Keratinocyte (primary cell): ENCODE measurements at regions not wholly inside any gene's neighbourhood (a gene's known extent, or its start where the extent isn't known, plus 50 kb on each side); places are given as distances from the start of the nearest gene placed in this dataset.

Source experiments
- DNase-seq: peaks from one replicate; pipeline ENCODE4 v3.0.0-alpha.2; 2011; ENCODE audit warnings: low read depth, missing footprints, low spot score
- FAIRE-seq: peaks from 2 replicates; lab custom pipeline; 2011; peaks lifted over from hg19 to GRCh38; lab: Jason Lieb, UNC
- H2AFZ ChIP-seq: 2 replicates; pipeline ENCODE4 v1.6.0; 2012; ENCODE audit warnings: low read length, control low read depth, inconsistent platforms; ENCODE audit not compliant: control insufficient read depth
- H3K27ac ChIP-seq: 2 replicates; pipeline ENCODE4 v1.5.1; 2011; ENCODE audit warnings: low read length; ENCODE audit not compliant: control insufficient read depth, insufficient read depth
- H3K27me3 ChIP-seq: 3 replicates; pipeline ENCODE4 v1.6.0; 2011; ENCODE audit warnings: low read length; ENCODE audit not compliant: control insufficient read depth, insufficient read depth; ENCODE audit errors: extremely low read depth
- H3K36me3 ChIP-seq, 2 experiments: 2 replicates in 1 of 2; 3 replicates in 1 of 2; pipeline ENCODE4 v1.5.1; 2011; ENCODE audit warnings: low read length in 2 of 2, mild to moderate bottlenecking in 1 of 2; ENCODE audit not compliant: control insufficient read depth in 2 of 2, insufficient read depth in 2 of 2; ENCODE audit errors: extremely low read depth in 1 of 2
- H3K4me1 ChIP-seq: 3 replicates; pipeline ENCODE4 v1.5.1; 2011; ENCODE audit warnings: low read length; ENCODE audit not compliant: control insufficient read depth, insufficient read depth; ENCODE audit errors: extremely low read depth
- H3K4me2 ChIP-seq: 3 replicates; pipeline ENCODE4 v1.6.0; 2011; ENCODE audit warnings: low read depth, low read length; ENCODE audit not compliant: control insufficient read depth, insufficient read depth; ENCODE audit errors: extremely low read depth
- H3K4me3 ChIP-seq, 3 experiments: fragments of 200-600 bp in 1 of 3; sonication (generic) in 1 of 3; 2 replicates in 2 of 3; 3 replicates in 1 of 3; pipeline ENCODE4 v1.5.1; 2011 to 2016; ENCODE audit warnings: low read length in 3 of 3, mild to moderate bottlenecking in 3 of 3, control low read depth in 2 of 3, inconsistent platforms in 1 of 3, low read depth in 1 of 3, mixed read lengths in 1 of 3, mixed run types in 1 of 3, moderate library complexity in 1 of 3; ENCODE audit not compliant: control insufficient read depth in 2 of 3, insufficient read depth in 2 of 3; ENCODE audit errors: extremely low read depth in 1 of 3
- H3K79me2 ChIP-seq: 2 replicates; pipeline ENCODE4 v1.6.0; 2012; ENCODE audit warnings: low read length; ENCODE audit not compliant: control insufficient read depth, insufficient read depth
- H3K9ac ChIP-seq: 3 replicates; pipeline ENCODE4 v1.6.0; 2011; ENCODE audit warnings: low read length; ENCODE audit not compliant: control insufficient read depth, insufficient read depth; ENCODE audit errors: extremely low read depth
- H3K9me1 ChIP-seq: 3 replicates; pipeline ENCODE4 v1.6.0; 2011; ENCODE audit warnings: low read length; ENCODE audit not compliant: control insufficient read depth, insufficient read depth; ENCODE audit errors: extremely low read depth
- H3K9me3 ChIP-seq: 2 replicates; pipeline ENCODE4 v1.5.1; 2012; ENCODE audit warnings: low read depth, low read length; ENCODE audit not compliant: control insufficient read depth
- H4K20me1 ChIP-seq: 3 replicates; pipeline ENCODE4 v1.6.0; 2011; ENCODE audit warnings: low read length; ENCODE audit not compliant: control insufficient read depth, insufficient read depth; ENCODE audit errors: extremely low read depth
- EZH2 ChIP-seq: IDR thresholded peaks from one replicate; pipeline ENCODE4 v1.6.1; 2012; ENCODE audit warnings: inconsistent platforms, mild to moderate bottlenecking, low read length, moderate library complexity
- dilution Hi-C: fragments of 300-500 bp; cut with MboI; formaldehyde crosslinking; loops from one replicate; pipeline ENCODE4 v1.7.0; 2020; ENCODE audit warnings: low sequenced_read_pairs; ENCODE audit not compliant: extremely low pct_ligation_motif_present
- TF ChIP-seq, protein P1 (sequence below), 3 experiments: IDR thresholded peaks in 1 of 3; conservative IDR thresholded peaks in 1 of 3; optimal IDR thresholded peaks in 1 of 3; 2 replicates in 2 of 3; 3 replicates in 1 of 3; pipeline versions ENCODE3 to v1.5.1; 2011; ENCODE audit warnings: low read length in 3 of 3, mild to moderate bottlenecking in 3 of 3, moderate library complexity in 2 of 3, control low read depth in 1 of 3, inconsistent platforms in 1 of 3; ENCODE audit not compliant: insufficient read depth in 2 of 3; ENCODE audit errors: extremely low read depth in 1 of 3

DNA sequence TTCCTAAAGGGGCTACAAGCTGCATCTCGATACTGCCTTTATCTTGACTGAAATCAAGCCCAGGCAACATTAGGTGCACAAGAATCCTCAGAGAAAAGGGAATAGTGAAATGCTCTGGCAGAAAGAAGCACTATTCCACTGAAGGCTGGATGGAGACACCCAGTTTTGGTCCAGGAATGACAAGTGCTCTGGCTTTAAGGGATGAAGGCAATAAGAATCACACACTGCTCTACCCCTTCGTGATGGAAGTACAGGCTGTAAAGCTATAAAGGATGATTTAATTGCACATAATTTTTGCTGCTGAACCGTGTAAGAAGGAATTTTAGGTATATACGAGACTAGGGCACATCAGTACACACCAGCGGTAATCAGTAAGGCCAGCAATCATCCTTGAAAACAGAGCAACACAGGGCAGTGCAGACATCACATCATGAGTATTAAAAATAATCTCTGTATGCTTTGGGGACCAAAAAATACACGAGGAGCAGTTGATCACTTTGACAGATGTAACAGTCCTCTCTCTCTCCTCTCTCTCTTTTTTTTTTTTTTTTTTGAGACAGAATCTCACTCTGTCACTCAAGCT, 414.6 kb upstream of the TBL1XR1 start:
- peaks cover 4% of the 10 kb centered on the region for H3K4me1 ChIP-seq
- no peak overlapping the region for H3K4me3 ChIP-seq
- no peaks in the 10 kb centered on the region for H3K79me2 ChIP-seq
- H3K36me3 ChIP-seq, result no peaks in the 10 kb centered on the region
- H3K27ac ChIP-seq, result no peak overlapping the region
- no peaks in the 10 kb centered on the region for H3K27me3 ChIP-seq
- no peak overlapping the region for H2AFZ ChIP-seq
- no peaks in the 10 kb centered on the region for H3K9me3 ChIP-seq
- H4K20me1 ChIP-seq, result no peaks in the 10 kb centered on the region
- dilution Hi-C loops, result no loop called here
- DNase-seq (no peak), FAIRE-seq (no peak)
- H3K4me2 ChIP-seq, result no peak overlapping the region
- H3K9ac ChIP-seq, result no peak overlapping the region
- TF ChIP-seq EZH2, result no peak
- TF ChIP-seq, protein P1, sequence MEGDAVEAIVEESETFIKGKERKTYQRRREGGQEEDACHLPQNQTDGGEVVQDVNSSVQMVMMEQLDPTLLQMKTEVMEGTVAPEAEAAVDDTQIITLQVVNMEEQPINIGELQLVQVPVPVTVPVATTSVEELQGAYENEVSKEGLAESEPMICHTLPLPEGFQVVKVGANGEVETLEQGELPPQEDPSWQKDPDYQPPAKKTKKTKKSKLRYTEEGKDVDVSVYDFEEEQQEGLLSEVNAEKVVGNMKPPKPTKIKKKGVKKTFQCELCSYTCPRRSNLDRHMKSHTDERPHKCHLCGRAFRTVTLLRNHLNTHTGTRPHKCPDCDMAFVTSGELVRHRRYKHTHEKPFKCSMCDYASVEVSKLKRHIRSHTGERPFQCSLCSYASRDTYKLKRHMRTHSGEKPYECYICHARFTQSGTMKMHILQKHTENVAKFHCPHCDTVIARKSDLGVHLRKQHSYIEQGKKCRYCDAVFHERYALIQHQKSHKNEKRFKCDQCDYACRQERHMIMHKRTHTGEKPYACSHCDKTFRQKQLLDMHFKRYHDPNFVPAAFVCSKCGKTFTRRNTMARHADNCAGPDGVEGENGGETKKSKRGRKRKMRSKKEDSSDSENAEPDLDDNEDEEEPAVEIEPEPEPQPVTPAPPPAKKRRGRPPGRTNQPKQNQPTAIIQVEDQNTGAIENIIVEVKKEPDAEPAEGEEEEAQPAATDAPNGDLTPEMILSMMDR (optimal IDR thresholded peaks at IDR 0.05 in 1 of 3, IDR thresholded peaks at IDR 0.05 in 1 of 3, conservative IDR thresholded peaks at IDR 0.05 in 1 of 3; ENCODE audit: extremely low read depth in 1 of 3, insufficient read depth in 2 of 3, low read length in 3 of 3), result no peak
- no peaks in the 10 kb centered on the region for H3K9me1 ChIP-seq

DNA sequence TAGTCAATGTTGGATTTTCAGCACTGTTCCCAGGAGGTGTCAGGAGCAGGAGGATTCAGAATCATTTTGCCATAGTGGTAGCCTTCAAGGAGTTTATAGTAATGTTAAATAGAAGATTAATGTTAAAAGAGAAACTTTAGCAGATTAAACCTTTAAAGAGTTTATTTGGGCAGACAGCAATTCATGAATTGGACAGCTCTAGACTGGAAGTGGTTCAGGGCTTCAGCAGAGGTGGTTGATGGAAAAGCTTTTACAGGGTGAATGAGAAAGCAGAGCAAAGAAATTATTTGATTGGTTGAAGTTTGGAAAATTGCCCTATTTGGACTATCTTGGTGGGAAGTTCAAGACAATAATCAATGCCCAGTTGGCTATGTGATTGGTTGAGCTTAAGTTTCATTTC, 416.6 kb upstream of the TBL1XR1 start:
- Histone ChIP-seq H3K9me1 (no peaks in the 10 kb centered on the region), H3K27me3 (no peaks in the 10 kb centered on the region), H2AFZ (no peak overlapping the region), H3K79me2 (no peaks in the 10 kb centered on the region), H3K9ac (no peak overlapping the region), H3K4me1 (peaks cover 3% of the 10 kb centered on the region), H3K4me3 (no peak overlapping the region), H3K4me2 (no peak overlapping the region), H3K36me3 (no peaks in the 10 kb centered on the region), H3K9me3 (no peaks in the 10 kb centered on the region), H3K27ac (no peak overlapping the region), H4K20me1 (no peaks in the 10 kb centered on the region)
- FAIRE-seq (no peak), DNase-seq (no peak)
- no peak for TF ChIP-seq EZH2
- dilution Hi-C loops, result no loop called here

DNA sequence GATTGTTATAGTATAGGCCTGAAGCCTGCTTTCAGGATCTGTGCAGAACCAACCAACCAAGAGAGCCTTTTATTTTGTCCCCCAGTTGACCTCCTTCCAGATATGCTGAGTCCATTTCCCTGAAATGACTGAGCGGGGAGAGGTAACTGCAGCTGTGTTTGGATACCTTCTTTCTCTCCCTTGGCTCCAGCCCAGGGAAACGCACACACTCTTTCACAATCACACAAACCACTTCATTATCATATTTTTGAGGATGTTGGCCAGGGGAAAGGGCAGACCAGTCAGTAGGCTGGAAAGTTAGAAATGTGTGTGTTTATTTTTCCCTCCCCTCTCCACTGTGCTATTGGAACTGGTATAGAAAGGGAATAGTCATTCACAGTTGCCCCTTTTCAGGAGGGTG, 417.7 kb upstream of the TBL1XR1 start:
- Histone ChIP-seq H2AFZ (no peak overlapping the region), H3K79me2 (no peaks in the 10 kb centered on the region), H3K27ac (no peak overlapping the region), H3K9me3 (no peaks in the 10 kb centered on the region), H3K4me1 (peaks cover 10% of the 10 kb centered on the region), H3K4me3 (no peak overlapping the region), H3K4me2 (no peak overlapping the region), H4K20me1 (no peaks in the 10 kb centered on the region), H3K27me3 (no peaks in the 10 kb centered on the region), H3K36me3 (no peaks in the 10 kb centered on the region), H3K9ac (no peak overlapping the region), H3K9me1 (no peaks in the 10 kb centered on the region)
- dilution Hi-C loops, result no loop called here
- peak; percentile 83 for FAIRE-seq
- TF ChIP-seq, protein P1 (optimal IDR thresholded peaks at IDR 0.05 in 1 of 3, IDR thresholded peaks at IDR 0.05 in 1 of 3, conservative IDR thresholded peaks at IDR 0.05 in 1 of 3; ENCODE audit: extremely low read depth in 1 of 3, insufficient read depth in 2 of 3, low read length in 3 of 3), result no peak
- no peak for TF ChIP-seq EZH2
- DNase-seq, result no peak
